ENCODE measurements at regions not wholly inside any gene's neighbourhood (a gene's known extent, or its start where the extent isn't known, plus 50 kb on each side); places are given as distances from the start of the nearest gene placed in this dataset.
"Not testable (repeated sequence)": the region's sequence is repeated elsewhere in the genome, so short reads cannot be mapped to it uniquely, and the experiment has no call there.

DNA sequence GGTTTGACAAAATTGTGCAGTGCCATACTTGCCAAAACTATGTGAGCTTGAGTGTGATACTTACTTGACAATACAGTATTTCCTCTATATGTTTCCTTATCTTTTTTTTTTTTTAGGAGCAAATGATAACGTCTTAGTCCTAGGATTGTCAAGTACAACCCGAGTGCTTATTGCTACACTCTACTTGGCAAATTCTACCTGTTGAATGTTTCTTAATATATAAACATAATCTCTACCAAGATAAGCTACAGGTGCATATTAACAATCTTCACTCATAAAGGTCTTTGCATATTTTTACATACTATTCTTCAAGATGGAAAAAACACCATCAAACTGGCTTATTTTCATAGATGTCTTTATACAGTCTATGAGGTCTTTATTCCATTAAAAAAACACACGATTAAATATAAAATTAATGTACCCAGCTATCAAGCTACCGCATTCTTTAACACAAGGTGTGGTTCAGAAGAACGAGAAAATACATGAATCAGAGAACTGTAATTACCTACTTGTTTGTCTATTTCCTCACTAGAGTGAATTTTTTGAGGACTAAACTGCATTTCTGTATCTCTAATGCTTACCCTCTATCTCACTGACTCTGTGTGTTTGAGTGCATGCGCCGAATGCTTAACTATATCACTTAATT is 76.1 kb upstream of the PDSS1 start:
- DNase-seq (ENCODE audit: low read depth), result no peak

DNA sequence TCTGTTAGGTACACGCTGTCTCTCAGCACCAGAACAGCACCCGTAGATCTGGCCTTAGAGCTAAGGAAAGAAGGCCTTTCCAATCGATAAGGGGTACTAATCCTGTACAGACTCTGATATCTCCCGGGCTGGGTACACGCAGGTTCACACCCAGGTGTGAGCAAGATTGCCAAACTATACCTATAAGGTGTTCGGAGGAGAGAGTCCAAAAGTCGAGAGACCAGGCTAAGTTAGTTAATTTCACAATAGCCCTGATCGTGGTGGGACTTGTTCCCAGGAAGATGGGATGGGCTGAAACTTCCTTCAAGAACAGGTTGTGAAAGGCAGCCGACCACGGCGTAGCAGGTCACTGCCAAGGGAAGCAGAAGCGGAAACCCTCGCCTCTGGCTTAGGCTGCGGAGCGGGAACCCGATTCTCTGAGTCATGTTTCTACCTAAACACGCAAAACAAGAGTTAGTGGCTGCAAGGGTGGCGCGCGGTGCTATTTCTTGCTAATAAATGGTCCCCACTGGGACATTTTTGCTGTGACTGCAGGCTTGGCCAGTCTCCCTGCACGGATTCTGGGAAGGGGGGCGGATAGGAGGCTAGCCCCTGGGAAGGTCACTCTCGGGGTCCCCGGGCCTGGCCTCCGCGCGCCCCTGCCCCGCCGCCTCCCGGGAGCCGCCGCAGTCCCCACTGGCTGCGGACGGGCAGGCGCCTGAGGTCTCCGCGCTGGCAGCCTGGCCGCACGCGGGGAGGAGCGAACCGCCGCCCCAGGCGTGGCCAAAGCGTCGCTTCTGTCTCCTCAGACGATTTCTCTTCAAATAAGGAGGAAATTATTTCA is 75.4 kb upstream of the PDSS1 start:
- peak; percentile 11 for DNase-seq (ENCODE audit: low read depth)

DNA sequence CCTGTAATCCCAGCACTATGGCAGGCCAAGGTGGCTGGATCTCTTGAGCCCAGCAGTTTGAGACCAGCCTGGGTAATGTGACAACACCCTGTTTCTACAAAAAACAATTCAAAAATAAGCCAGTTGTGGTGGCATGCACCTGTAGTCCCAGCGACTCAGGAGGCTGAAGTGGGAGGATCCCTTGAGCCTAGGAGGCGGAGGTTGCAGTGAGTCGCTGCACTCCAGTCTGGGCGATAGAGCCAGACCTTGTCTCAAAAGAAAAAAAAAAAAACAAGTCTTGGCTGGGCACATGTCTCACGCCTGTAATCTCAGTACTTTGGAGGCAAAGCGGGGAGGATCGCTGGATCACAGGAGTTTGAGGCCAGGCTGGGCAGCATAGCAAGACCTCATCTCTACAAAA is 74.6 kb upstream of the PDSS1 start:
- no peak for DNase-seq (ENCODE audit: low read depth)

DNA sequence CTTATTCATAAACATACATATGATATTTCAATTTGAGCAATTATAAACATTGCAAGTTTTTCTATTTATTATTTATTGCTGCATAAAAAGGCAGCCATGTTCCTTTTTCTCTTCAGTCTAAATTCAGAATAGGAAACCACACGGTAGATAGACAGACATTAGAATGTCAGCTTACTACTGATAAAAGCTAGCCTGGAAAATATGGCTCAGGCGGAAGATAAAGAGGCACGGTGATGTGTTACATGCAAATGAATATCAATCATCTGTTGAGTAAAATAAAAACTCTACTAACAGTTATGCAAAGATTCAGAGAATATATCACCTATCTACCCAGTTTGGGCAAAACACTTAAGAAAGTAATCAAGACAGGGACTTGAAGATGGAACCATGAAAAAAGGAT is 73.5 kb upstream of the PDSS1 start:
- no peak for DNase-seq (ENCODE audit: low read depth)

DNA sequence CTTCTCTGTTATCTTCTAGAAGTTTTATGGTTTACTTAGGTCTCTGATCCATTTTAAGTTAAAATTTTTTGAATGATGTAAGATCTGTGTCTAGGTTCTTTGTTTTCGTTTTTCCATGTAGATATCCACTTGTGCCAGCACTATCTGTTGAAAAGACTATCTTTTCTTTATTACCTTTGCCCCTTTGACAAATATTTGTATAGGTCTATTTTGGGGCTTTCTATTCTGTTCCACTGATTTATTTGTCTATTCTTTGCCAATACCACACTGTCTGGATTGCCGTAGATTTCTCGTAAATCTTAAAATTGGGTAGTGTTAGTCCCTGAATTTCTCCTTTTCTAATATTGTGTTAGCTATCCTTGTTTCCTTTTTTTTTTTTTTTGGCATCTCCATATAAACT is 71.4 kb upstream of the PDSS1 start:
- no peak for DNase-seq (ENCODE audit: low read depth)

DNA sequence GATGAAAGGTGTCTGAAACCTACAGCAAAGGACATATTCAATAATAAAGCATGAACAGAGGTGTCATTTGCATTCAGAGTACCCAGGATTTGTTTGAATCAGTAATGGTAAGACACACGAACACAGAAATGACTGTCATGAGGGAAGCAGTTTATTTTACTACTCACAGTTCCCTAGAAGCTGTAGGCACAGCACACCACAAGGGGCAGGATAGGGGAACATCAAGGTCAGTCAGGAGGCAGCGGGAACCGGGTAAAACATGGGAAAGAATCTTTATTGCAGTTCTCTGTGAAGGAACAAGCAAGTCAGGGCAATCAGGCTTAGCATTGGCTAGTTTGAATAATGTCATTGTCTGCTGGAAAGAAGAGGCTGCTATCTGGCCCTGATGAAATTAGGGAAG is 70.2 kb upstream of the PDSS1 start:
- no peak for DNase-seq (ENCODE audit: low read depth)

DNA sequence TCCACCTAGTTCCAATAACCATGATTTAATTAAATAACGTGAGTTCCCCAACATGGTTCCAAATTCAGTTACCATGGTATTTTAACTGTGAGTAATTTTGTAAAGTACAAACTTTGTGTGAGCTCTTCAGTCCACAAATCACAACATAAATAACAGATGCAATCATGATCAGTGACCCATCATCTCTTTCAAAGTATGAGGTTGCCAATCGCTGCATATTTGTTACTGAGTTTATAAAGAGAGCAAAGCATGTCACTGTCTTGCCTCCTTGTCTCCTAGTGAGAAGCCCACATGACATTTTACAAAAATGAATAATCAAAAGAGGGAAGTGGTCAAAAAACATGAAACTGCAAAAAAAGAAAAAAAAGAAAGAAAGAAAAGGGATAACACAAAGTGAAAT is 69.1 kb upstream of the PDSS1 start:
- DNase-seq (ENCODE audit: low read depth), result no peak

DNA sequence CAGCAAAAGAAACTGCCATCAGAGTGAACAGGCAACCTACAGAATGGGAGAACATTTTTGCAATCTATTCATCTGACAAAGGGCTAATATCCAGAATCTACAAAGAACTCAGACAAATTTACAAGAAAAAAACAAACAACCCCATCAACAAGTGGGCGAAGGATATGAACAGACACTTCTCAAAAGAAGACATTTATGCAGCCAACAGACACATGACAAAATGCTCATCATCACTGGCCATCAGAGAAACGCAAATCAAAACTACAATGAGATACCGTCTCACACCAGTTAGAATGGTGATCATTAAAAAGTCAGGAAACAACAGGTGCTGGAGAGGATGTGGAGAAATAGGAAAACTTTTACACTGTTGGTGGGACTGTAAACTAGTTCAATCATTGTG is 65.3 kb upstream of the PDSS1 start:
- not testable (repeated sequence) for DNase-seq (ENCODE audit: low read depth)

DNA sequence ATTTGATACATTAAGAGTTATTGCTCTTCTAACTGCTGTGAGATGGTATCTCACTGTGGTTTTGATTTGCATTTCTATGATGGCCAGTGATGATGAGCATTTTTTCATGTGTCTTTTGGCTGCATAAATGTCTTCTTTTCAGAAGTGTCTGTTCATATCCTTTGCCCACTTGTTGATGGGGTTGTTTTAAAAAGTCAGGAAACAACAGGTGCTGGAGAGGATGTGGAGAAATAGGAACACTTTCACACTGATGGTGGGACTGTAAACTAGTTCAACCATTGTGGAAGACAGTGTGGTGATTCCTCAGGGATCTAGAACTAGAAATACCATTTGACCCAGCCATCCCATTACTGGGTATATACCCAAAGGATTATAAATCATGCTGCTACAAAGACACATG is 63.4 kb upstream of the PDSS1 start:
- not testable (repeated sequence) for DNase-seq (ENCODE audit: low read depth)

DNA sequence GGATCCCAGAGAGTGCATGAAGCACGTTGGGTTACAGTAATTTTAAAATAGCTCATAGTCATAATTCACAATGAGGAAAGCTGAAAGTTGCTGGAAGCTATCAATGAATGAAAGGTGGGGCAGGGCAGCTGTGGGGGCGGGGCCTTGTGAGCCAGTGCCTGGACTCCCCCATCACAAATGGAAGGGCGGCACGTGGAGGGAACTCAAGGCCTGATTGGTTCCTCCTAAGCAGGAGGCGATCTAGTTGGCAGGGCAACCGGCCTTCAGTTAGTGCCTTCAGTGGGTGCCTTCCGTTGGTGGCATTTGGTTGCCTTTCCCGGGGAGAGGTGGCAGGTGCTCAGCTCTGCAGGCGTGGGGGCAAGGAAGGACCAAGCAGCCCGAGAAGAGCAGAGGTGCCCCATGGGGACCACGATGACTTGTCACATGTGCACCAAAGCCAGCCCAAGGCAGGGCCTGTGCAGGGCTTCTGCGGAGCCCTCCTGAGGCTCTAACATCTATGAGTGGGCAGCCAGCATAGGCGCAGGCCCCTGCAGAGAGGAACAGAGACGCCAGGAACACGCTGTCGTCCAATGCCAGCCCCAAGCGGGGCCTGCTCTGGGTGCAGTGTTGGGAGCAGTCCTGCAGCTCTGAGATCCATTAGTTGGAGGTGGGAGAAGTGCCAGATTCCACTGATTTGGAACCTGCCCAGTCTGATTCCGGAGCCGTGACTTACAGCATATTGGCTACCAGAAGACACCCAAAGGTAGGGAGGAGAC is 59.8 kb upstream of the PDSS1 start:
- DNase-seq (ENCODE audit: low read depth), result no peak

DNA sequence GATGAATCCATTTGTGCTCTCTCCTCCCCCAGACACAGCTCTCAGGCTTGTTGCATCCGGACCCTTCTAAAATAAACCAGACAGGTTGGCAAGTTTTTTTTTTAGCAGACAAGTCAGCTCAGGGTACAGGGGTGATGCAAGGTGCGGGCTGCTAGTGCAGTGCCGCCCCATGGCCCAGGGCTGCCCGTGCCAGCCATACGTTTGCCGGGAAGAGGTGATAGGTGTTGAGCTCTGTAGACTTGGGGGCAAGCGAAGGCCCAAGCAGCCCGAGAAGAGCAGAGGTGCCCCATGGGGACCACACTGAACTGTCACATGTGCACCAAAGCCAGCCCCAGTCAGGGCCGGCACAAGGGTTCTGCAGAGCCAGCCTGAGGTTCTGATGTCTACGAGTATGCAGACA is 57.1 kb upstream of the PDSS1 start:
- no peak for DNase-seq (ENCODE audit: low read depth)

DNA sequence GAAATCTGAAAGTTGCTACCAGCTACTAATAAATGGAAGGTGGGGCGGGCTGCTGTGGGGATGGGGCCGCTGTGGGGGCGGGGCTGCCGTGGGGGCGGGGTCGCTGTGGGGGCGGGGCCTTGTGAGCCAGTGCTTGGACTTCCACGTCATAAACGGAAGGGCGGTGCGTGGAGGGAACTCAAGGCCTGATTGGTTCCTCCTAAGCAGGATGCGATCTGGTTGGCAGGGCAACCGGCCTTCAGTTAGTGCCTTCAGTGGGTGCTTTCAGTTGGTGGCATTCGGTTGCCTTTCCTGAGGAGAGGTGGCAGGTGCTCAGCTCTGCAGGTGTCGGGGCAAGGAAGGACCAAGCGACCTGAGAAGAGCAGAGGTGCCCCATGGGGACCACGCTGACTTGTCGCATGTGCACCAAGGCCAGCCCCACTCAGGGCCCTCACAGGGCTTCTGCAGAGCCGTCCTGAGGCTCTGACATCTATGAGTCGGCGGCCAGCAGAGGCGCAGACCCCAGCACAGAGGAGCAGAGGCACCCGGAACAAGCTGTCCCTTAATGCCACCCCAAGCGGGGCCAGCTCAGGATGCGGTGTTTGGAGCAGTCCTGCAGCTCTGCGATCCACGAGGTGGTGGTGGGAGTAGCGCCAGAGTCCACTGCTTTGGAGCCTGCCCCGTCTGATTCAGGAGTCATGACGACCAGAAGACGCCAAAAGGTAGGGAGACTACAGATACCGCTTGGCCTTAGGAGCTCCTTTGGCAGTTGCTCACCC is 54.4 kb upstream of the PDSS1 start:
- no peak for DNase-seq (ENCODE audit: low read depth)

DNA sequence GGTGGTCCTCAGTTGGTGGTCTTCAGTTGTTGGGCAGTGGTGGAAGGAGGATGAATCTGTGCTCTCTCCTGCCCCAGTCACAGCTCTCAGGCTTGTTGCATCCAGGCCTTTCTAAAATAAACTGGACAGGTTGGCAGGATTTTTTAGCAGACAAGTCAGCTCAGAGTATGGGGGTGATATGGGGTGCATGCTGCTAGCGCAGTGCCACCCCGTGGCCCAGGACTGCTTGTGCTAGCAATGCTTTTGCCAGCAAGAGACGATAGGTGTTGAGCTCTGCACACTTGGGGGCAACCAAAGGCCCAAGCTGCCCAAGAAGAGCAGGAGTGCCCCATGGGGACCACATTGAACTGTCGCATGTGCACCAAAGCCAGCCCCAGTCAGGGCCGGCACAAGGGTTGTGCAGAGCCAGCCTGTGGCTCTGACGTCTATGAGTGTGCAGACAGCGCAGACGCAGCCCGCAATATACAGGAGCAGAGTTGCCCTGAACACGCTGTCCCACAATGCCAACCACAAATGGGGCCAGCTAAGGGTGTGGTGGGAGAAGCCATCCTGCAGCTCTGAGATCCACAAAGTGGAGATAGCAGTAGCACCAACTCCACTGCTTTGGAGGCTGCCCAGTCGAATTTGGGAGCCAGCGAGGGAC is 49.8 kb upstream of the PDSS1 start:
- no peak for DNase-seq (ENCODE audit: low read depth)

Measured in stimulated activated CD8-positive, alpha-beta memory T cell treated with anti-CD3 and anti-CD28 coated beads, Interleukin-4, amount 100 ng/mL, for 24 hours (primary cell).